ENCODE measurements at regions not wholly inside any gene's neighbourhood (a gene's known extent, or its start where the extent isn't known, plus 50 kb on each side); places are given as distances from the start of the nearest gene placed in this dataset.

DNA sequence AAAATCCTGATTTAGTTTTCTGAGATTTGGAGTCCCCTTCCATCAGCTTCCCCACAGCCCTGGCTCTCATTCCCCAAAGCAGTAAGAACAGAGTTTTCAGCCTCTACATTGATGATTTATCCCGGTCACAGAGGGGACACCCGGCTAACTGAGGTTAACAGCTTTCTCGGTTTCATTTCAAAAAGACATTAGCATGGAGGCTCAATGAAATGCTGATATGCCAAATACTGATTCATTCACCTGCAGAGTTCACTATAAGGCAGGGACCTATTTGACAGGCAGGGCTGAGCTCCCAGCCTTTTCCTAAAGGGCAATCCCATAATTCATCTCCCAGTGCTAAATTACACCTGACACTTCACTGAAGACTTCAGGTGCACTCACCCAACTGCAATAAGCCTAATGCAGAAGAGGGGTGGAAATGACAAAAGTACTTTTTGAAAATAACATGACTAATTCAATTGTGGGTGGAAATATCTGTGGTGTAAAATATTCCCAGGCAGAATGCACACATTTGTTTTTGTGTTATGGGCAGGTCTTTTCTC is 99.8 kb upstream of the PMFBP1 start:
- DNase-seq (ENCODE audit: low read depth), result no peak
- TF ChIP-seq, protein P1, sequence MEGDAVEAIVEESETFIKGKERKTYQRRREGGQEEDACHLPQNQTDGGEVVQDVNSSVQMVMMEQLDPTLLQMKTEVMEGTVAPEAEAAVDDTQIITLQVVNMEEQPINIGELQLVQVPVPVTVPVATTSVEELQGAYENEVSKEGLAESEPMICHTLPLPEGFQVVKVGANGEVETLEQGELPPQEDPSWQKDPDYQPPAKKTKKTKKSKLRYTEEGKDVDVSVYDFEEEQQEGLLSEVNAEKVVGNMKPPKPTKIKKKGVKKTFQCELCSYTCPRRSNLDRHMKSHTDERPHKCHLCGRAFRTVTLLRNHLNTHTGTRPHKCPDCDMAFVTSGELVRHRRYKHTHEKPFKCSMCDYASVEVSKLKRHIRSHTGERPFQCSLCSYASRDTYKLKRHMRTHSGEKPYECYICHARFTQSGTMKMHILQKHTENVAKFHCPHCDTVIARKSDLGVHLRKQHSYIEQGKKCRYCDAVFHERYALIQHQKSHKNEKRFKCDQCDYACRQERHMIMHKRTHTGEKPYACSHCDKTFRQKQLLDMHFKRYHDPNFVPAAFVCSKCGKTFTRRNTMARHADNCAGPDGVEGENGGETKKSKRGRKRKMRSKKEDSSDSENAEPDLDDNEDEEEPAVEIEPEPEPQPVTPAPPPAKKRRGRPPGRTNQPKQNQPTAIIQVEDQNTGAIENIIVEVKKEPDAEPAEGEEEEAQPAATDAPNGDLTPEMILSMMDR (IDR thresholded peaks at IDR 0.05; ENCODE audit: low read depth, low read length), result no peak
- no peak for TF ChIP-seq POLR2A (IDR thresholded peaks at IDR 0.05; ENCODE audit: extremely low read depth, insufficient read length)
- no peak for TF ChIP-seq MYC (IDR thresholded peaks at IDR 0.05; ENCODE audit: low read depth, low read length)
- TF ChIP-seq, protein P2, sequence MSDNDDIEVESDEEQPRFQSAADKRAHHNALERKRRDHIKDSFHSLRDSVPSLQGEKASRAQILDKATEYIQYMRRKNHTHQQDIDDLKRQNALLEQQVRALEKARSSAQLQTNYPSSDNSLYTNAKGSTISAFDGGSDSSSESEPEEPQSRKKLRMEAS (IDR thresholded peaks at IDR 0.05; ENCODE audit: low read depth, low read length), result no peak
- H3K4me3 ChIP-seq (ENCODE audit: low read depth, low read length), result no peak overlapping the region

DNA sequence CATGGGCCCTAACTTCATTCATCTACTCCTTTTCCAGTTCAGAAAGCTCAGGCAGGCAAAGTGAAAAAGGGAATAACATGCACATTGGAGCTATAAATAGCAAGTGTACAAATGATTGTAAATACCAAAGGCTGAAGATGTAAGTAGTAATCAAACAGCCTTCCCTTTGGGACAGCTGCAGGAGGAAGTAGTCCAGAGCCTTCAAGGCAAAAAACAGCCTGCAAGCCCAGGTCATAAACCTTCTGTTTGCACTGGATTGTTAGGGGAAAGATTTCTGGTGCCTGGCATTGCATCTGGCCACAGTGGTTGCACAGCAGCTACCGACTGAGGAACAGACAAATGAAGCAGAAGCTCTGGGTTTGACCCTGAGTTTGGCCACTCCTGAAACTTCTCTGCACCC is 98.6 kb upstream of the PMFBP1 start:
- H3K4me3 ChIP-seq (ENCODE audit: low read depth, low read length), result no peak overlapping the region
- no peak for TF ChIP-seq MYC (IDR thresholded peaks at IDR 0.05; ENCODE audit: low read depth, low read length)
- TF ChIP-seq, protein P2 (IDR thresholded peaks at IDR 0.05; ENCODE audit: low read depth, low read length), result no peak
- DNase-seq (ENCODE audit: low read depth), result no peak

DNA sequence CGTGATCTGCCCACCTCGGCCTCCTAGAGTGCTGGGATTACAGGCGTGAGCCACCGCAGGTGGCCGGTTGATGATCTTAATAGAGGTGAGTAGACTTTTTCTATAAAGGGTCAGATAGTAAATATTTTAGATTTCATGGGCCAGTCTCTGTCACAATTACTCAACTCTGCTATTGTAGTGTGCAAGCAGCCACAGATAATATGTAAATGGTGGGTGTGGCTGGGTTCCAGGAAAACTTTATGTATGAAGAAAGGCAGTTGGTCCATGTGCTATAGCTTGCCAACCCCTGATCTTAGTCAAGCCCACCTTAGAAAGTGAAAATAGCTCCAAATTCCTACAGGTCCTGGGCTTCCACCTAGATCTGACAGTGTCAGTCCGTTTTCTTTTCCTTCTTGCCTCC is 94.9 kb upstream of the PMFBP1 start:
- no peak for DNase-seq (ENCODE audit: low read depth)
- no peak for TF ChIP-seq MYC (IDR thresholded peaks at IDR 0.05; ENCODE audit: low read depth, low read length)
- TF ChIP-seq, protein P2 (IDR thresholded peaks at IDR 0.05; ENCODE audit: low read depth, low read length), result no peak
- no peak for TF ChIP-seq POLR2A (IDR thresholded peaks at IDR 0.05; ENCODE audit: extremely low read depth, insufficient read length)
- TF ChIP-seq, protein P1 (IDR thresholded peaks at IDR 0.05; ENCODE audit: low read depth, low read length), result no peak
- no peak overlapping the region for H3K4me3 ChIP-seq (ENCODE audit: low read depth, low read length)

DNA sequence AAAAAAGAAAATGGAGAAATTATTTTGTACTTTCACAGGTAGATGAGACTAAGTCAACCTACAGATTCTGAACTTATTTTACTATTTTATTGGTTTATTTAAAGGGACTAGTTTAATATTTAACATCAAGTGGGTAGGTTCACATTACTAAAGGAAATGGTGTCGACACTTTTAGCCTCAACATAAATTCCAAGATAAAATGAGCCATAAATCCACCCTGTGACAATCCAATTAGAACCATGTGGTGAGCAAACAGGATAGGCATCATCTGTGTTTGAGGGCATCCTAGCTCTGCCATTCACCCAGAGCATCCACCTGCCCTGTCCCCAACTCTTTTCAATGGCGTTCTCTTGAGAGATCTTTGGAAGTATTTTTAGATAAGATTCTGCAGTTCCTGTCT is 92.8 kb upstream of the PMFBP1 start:
- no peak overlapping the region for H3K4me3 ChIP-seq (ENCODE audit: low read depth, low read length)
- DNase-seq (ENCODE audit: low read depth), result no peak
- TF ChIP-seq, protein P1 (IDR thresholded peaks at IDR 0.05; ENCODE audit: low read depth, low read length), result no peak
- no peak for TF ChIP-seq POLR2A (IDR thresholded peaks at IDR 0.05; ENCODE audit: extremely low read depth, insufficient read length)
- TF ChIP-seq, protein P2 (IDR thresholded peaks at IDR 0.05; ENCODE audit: low read depth, low read length), result no peak
- no peak for TF ChIP-seq MYC (IDR thresholded peaks at IDR 0.05; ENCODE audit: low read depth, low read length)

DNA sequence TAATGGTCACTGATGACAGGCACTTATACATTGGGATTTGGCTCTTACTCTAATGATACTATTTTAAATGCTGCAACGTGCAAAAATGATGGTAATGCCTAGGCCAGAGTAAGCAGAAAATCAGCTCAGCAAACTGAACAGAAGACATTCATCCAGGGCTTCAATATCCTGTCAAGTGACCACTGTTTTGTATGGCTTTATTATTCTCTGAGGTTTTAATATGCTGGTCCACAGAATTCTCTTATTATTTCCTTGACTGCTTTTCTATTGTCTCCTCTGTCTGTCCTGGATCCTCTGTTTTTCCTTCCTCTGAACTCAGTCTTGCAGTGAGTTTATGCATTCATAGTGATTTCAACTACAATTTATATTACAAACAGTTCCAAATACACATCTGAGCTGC is 90.8 kb upstream of the PMFBP1 start:
- H3K4me3 ChIP-seq (ENCODE audit: low read depth, low read length), result no peak overlapping the region
- no peak for DNase-seq (ENCODE audit: low read depth)
- no peak for TF ChIP-seq MYC (IDR thresholded peaks at IDR 0.05; ENCODE audit: low read depth, low read length)
- TF ChIP-seq, protein P1 (IDR thresholded peaks at IDR 0.05; ENCODE audit: low read depth, low read length), result no peak
- TF ChIP-seq, protein P2 (IDR thresholded peaks at IDR 0.05; ENCODE audit: low read depth, low read length), result no peak
- TF ChIP-seq POLR2A (IDR thresholded peaks at IDR 0.05; ENCODE audit: extremely low read depth, insufficient read length), result no peak

DNA sequence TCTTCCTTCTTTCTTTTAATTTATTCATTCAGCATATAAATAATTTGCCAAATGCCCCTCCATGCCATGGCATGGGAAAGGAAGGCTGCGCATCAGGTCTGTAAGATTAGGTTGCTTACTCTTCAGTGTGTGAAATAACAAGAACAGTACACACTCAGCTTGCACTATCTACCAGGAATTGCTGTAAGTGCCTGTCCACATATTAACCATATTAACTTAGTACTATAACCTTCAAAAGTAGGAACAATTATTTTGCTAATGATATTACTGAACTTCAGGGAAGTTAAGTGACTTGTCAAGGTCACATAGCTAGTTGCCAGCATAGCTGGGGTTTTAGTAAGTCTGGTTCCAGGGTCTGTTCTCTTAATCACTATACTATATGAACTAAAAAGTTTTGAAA is 89.2 kb upstream of the PMFBP1 start:
- DNase-seq (ENCODE audit: low read depth), result no peak
- H3K4me3 ChIP-seq (ENCODE audit: low read depth, low read length), result no peak overlapping the region
- TF ChIP-seq, protein P1 (IDR thresholded peaks at IDR 0.05; ENCODE audit: low read depth, low read length), result no peak
- TF ChIP-seq, protein P2 (IDR thresholded peaks at IDR 0.05; ENCODE audit: low read depth, low read length), result no peak
- TF ChIP-seq POLR2A (IDR thresholded peaks at IDR 0.05; ENCODE audit: extremely low read depth, insufficient read length) (no peak), MYC (IDR thresholded peaks at IDR 0.05; ENCODE audit: low read depth, low read length) (no peak)
